Astrocyte (in vitro differentiated cells and primary cell): ENCODE measurements at regions not wholly inside any gene's neighbourhood (a gene's known extent, or its start where the extent isn't known, plus 50 kb on each side); places are given as distances from the start of the nearest gene placed in this dataset.

ENCODE experiments used
- DNase-seq: peaks from one replicate; pipeline ENCODE4 v3.0.0-alpha.2; 2010; ENCODE audit warnings: low read depth
- FAIRE-seq: peaks from 2 replicates; lab custom pipeline; 2011; peaks lifted over from hg19 to GRCh38; lab: Jason Lieb, UNC
- H2AFZ ChIP-seq: 2 replicates; pipeline ENCODE4 v1.6.0; 2012; ENCODE audit warnings: low read depth, low read length, inconsistent platforms
- H3K27ac ChIP-seq: 2 replicates; pipeline ENCODE4 v1.5.1; 2011; ENCODE audit warnings: low read depth, low read length, inconsistent platforms
- H3K27me3 ChIP-seq: 2 replicates; pipeline ENCODE4 v1.6.0; 2011; ENCODE audit warnings: low read length, inconsistent platforms; ENCODE audit not compliant: insufficient read depth
- H3K36me3 ChIP-seq: 2 replicates; pipeline ENCODE4 v1.5.1; 2011; ENCODE audit warnings: low read length, inconsistent platforms; ENCODE audit not compliant: insufficient read depth
- H3K4me1 ChIP-seq: 2 replicates; pipeline ENCODE4 v1.5.1; 2011; ENCODE audit warnings: low read length, inconsistent platforms; ENCODE audit not compliant: insufficient read depth
- H3K4me2 ChIP-seq: 2 replicates; pipeline ENCODE4 v1.6.0; 2012; ENCODE audit warnings: low read length, inconsistent platforms
- H3K4me3 ChIP-seq: 2 replicates; pipeline ENCODE4 v1.5.1; 2011; ENCODE audit warnings: low read depth, mild to moderate bottlenecking, low read length, inconsistent platforms; ENCODE audit not compliant: insufficient read depth
- H3K79me2 ChIP-seq: 2 replicates; pipeline ENCODE4 v1.6.0; 2012; ENCODE audit warnings: mild to moderate bottlenecking, low read length, inconsistent platforms; ENCODE audit not compliant: insufficient read depth
- H3K9ac ChIP-seq: 2 replicates; pipeline ENCODE4 v1.6.0; 2012; ENCODE audit warnings: mild to moderate bottlenecking, low read length, inconsistent platforms
- H3K9me3 ChIP-seq: 2 replicates; pipeline ENCODE4 v1.5.1; 2012; ENCODE audit warnings: low read depth, mild to moderate bottlenecking, low read length, inconsistent platforms; ENCODE audit not compliant: insufficient read depth
- H4K20me1 ChIP-seq: 2 replicates; pipeline ENCODE4 v1.6.0; 2012; ENCODE audit warnings: low read length, inconsistent platforms; ENCODE audit not compliant: insufficient read depth
- H3K27ac Mint-ChIP-seq: one replicate; pipeline ENCODE4 v1.8.0; 2021; ENCODE audit warnings: mild to moderate bottlenecking, mixed read lengths; ENCODE audit not compliant: unreplicated experiment
- H3K27me3 Mint-ChIP-seq: one replicate; pipeline ENCODE4 v1.8.0; 2021; ENCODE audit warnings: low read depth, mixed read lengths; ENCODE audit not compliant: unreplicated experiment
- H3K36me3 Mint-ChIP-seq: one replicate; pipeline ENCODE4 v1.8.0; 2021; ENCODE audit warnings: low read depth, mixed read lengths; ENCODE audit not compliant: unreplicated experiment
- H3K4me1 Mint-ChIP-seq: one replicate; pipeline ENCODE4 v1.8.0; 2021; ENCODE audit warnings: low read depth, mixed read lengths; ENCODE audit not compliant: unreplicated experiment
- H3K4me3 Mint-ChIP-seq: one replicate; pipeline ENCODE4 v1.8.0; 2021; ENCODE audit warnings: mild to moderate bottlenecking, moderate library complexity, mixed read lengths; ENCODE audit not compliant: unreplicated experiment
- H3K9me3 Mint-ChIP-seq: one replicate; pipeline ENCODE4 v1.8.0; 2021; ENCODE audit warnings: mild to moderate bottlenecking, mixed read lengths; ENCODE audit not compliant: unreplicated experiment
- EZH2 ChIP-seq: IDR thresholded peaks from 2 replicates; pipeline ENCODE4 v1.6.1; 2012; ENCODE audit warnings: mild to moderate bottlenecking, low read length, inconsistent platforms; ENCODE audit not compliant: insufficient read depth
- TF ChIP-seq, protein P1 (sequence below): IDR thresholded peaks from 2 replicates; pipeline ENCODE4 v1.5.1; 2011; ENCODE audit warnings: low read depth, mild to moderate bottlenecking, inconsistent platforms, low read length, moderate library complexity; ENCODE audit not compliant: insufficient read depth

DNA sequence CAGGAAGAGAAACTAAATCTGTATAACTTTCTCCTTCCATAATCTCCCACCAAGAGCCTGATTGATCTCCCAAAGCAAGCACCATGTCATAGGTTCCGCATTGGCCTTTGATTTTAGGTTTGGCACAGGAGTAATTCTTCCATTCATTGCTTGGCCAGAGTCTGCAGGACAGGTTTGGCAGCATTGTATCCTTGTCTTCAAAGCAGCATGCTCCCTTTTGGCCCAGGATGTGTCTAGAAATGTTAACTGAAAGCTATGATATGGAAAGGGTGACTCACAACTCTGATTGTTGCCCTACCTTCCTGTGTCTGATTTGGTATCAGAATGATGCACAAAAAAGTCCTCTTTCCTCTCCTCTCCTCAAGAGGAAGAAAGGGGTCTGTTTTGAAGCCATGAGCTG lies 824.3 kb upstream of the PRMT6 start:
- H3K4me3 ChIP-seq: no peak overlapping the region
- no peak overlapping the region for H3K4me2 ChIP-seq
- no peak overlapping the region for H3K27ac Mint-ChIP-seq
- FAIRE-seq (no peak), DNase-seq (no peak)
- H3K36me3 ChIP-seq: no peaks in the 10 kb centered on the region
- H3K27me3 ChIP-seq: no peaks in the 10 kb centered on the region
- H3K9ac ChIP-seq: no peak overlapping the region
- H3K4me3 Mint-ChIP-seq: no peak overlapping the region
- no peak overlapping the region for H2AFZ ChIP-seq
- H3K79me2 ChIP-seq: no peaks in the 10 kb centered on the region
- H3K9me3 ChIP-seq: no peaks in the 10 kb centered on the region
- no peaks in the 10 kb centered on the region for H3K27me3 Mint-ChIP-seq
- H3K4me1 Mint-ChIP-seq: peaks cover 24% of the 10 kb centered on the region
- H3K27ac ChIP-seq: no peak overlapping the region
- H4K20me1 ChIP-seq: no peaks in the 10 kb centered on the region
- TF ChIP-seq, protein P1, sequence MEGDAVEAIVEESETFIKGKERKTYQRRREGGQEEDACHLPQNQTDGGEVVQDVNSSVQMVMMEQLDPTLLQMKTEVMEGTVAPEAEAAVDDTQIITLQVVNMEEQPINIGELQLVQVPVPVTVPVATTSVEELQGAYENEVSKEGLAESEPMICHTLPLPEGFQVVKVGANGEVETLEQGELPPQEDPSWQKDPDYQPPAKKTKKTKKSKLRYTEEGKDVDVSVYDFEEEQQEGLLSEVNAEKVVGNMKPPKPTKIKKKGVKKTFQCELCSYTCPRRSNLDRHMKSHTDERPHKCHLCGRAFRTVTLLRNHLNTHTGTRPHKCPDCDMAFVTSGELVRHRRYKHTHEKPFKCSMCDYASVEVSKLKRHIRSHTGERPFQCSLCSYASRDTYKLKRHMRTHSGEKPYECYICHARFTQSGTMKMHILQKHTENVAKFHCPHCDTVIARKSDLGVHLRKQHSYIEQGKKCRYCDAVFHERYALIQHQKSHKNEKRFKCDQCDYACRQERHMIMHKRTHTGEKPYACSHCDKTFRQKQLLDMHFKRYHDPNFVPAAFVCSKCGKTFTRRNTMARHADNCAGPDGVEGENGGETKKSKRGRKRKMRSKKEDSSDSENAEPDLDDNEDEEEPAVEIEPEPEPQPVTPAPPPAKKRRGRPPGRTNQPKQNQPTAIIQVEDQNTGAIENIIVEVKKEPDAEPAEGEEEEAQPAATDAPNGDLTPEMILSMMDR: no peak
- TF ChIP-seq EZH2: no peak
- H3K36me3 Mint-ChIP-seq: no peaks in the 10 kb centered on the region
- peaks cover 4% of the 10 kb centered on the region for H3K4me1 ChIP-seq
- H3K9me3 Mint-ChIP-seq: no peaks in the 10 kb centered on the region

DNA sequence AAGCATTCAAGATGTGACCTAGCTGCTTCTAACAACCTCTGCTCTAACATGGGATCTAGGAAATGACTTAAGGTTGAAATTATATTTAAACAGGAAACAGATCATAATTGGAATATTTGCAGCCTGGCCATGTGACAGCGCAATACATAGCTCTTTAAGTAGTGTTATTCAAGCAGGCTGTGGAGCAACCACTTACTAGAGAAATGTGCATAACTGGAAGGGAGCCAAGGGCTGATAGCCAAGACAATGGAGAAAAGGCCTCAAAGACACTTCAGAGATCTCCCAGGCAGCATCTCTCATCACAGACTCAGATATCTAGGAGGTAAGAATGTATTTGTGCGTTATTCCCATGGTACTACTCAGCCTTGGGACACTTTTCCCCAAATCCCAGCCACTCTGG lies 823.0 kb upstream of the PRMT6 start:
- Histone ChIP-seq H3K4me3 (no peak overlapping the region), H3K4me2 (no peak overlapping the region), H4K20me1 (no peaks in the 10 kb centered on the region), H3K9ac (no peak overlapping the region), H3K36me3 (no peaks in the 10 kb centered on the region), H3K27ac (no peak overlapping the region), H3K4me1 (peaks cover 4% of the 10 kb centered on the region), H2AFZ (no peak overlapping the region), H3K9me3 (no peaks in the 10 kb centered on the region), H3K79me2 (no peaks in the 10 kb centered on the region), H3K27me3 (no peaks in the 10 kb centered on the region)
- peaks cover 22% of the 10 kb centered on the region for H3K4me1 Mint-ChIP-seq
- DNase-seq: no peak
- no peaks in the 10 kb centered on the region for H3K27me3 Mint-ChIP-seq
- H3K27ac Mint-ChIP-seq: no peak overlapping the region
- no peak for FAIRE-seq
- no peaks in the 10 kb centered on the region for H3K9me3 Mint-ChIP-seq
- H3K4me3 Mint-ChIP-seq: no peak overlapping the region
- no peak for TF ChIP-seq EZH2
- TF ChIP-seq, protein P1: no peak
- no peaks in the 10 kb centered on the region for H3K36me3 Mint-ChIP-seq

DNA sequence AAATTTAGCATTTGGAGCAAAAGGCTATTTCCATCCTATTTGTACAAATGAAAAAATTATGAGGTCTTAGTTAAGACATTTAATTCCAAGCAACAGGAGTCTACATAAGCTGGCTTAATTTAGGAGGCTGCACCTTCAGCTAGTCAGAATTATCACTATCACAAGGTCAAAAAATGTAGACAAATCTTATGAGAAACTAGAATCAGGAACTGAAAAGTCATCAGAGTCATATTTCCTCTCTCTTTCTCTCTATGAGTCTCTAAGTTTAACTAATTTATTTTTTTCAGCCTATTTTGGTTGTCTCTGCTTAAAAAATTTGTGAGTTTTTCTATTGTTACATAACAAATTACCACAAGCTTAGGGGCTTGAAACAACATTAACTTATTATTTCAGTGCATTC lies 807.1 kb upstream of the PRMT6 start:
- peaks cover 2% of the 10 kb centered on the region for H3K9me3 Mint-ChIP-seq
- peaks cover 11% of the 10 kb centered on the region for H3K4me1 Mint-ChIP-seq
- no peak overlapping the region for H3K27ac Mint-ChIP-seq
- no peak overlapping the region for H3K9ac ChIP-seq
- no peak overlapping the region for H3K4me3 ChIP-seq
- H3K27me3 ChIP-seq: no peaks in the 10 kb centered on the region
- H2AFZ ChIP-seq: no peak overlapping the region
- no peak overlapping the region for H3K4me2 ChIP-seq
- H3K79me2 ChIP-seq: no peaks in the 10 kb centered on the region
- no peak overlapping the region for H3K4me3 Mint-ChIP-seq
- H3K4me1 ChIP-seq: no peaks in the 10 kb centered on the region
- no peak for FAIRE-seq
- no peaks in the 10 kb centered on the region for H3K36me3 Mint-ChIP-seq
- no peak for DNase-seq
- H3K27ac ChIP-seq: no peak overlapping the region
- TF ChIP-seq, protein P1: no peak
- no peak for TF ChIP-seq EZH2
- no peaks in the 10 kb centered on the region for H3K9me3 ChIP-seq
- no peaks in the 10 kb centered on the region for H3K36me3 ChIP-seq
- no peaks in the 10 kb centered on the region for H4K20me1 ChIP-seq
- no peaks in the 10 kb centered on the region for H3K27me3 Mint-ChIP-seq
